HCT116 (cell line): ENCODE measurements at regions not wholly inside any gene's neighbourhood (a gene's known extent, or its start where the extent isn't known, plus 50 kb on each side); places are given as distances from the start of the nearest gene placed in this dataset.
A peak's percentile ranks its signal among the peaks of the same experiment; 100 is the strongest.

Source experiments
- ATAC-seq: fragments of 200-7000 bp; cut with Tn5 transposase; 2 replicates; pipeline ENCODE4 v1.9.1; 2020; ENCODE audit warnings: mild to moderate bottlenecking, moderate library complexity
- BruUV-seq: library from RNA; stranded (reverse); fragments of 400-500 nt; replicated peaks from 2 replicates; lab custom pipeline; 2021; lab: Mats Ljungman, UMichigan
- CTCF ChIA-PET: fragments of 300-600 bp; sonication (Branson Sonifier 250); formaldehyde crosslinking; loops from one replicate; lab custom pipeline; 2021; ENCODE audit warnings: antibody characterized with exemption; lab: Charles Lee
- POLR2A ChIA-PET: fragments of 300-600, 350-600 bp; sonication (Branson Sonifier 250); formaldehyde crosslinking; loops from one replicate; lab custom pipeline; 2021; ENCODE audit warnings: antibody characterized with exemption; lab: Charles Lee
- RAD21 ChIA-PET, 2 experiments: fragments of 300-600 bp; sonication (Branson Sonifier 250); formaldehyde crosslinking; loops; one replicate each; lab custom pipeline; 2023; ENCODE audit warnings: low total read pairs in 2 of 2; ENCODE audit not compliant: uncharacterized antibody in 2 of 2, unreplicated experiment in 2 of 2, low non-redundant PET in 1 of 2; lab: Charles Lee
- DNase-seq: peaks from one replicate; pipeline ENCODE4 v3.0.0-alpha.2; 2010; ENCODE audit warnings: low read depth, low spot score
- H2AFZ ChIP-seq: fragments of 200-600 bp; shearing (Covaris generic), sonication (generic); 2 replicates; pipeline ENCODE4 v1.6.1; 2017; ENCODE audit warnings: low read depth, mixed run types, mixed read lengths, antibody characterized with exemption, low read length; ENCODE audit not compliant: poor library complexity, severe bottlenecking
- H3K27ac ChIP-seq: 2 replicates; pipeline ENCODE4 v1.5.1; 2012; ENCODE audit warnings: low read depth, low read length
- H3K27me3 ChIP-seq: fragments of 200-600 bp; sonication (generic); 2 replicates; pipeline ENCODE4 v1.6.1; 2016; ENCODE audit warnings: mixed run types, low read length, mixed read lengths; ENCODE audit not compliant: insufficient read depth
- H3K36me3 ChIP-seq, 2 experiments: fragments of 200-500 bp in 1 of 2; fragments of 200-600 bp in 1 of 2; sonication (Bioruptor generic) in 1 of 2; sonication (generic) in 1 of 2; 2 replicates each; pipeline versions ENCODE4 v1.5.1 to v1.6.1; 2014 to 2016; ENCODE audit warnings: low read length in 2 of 2, inconsistent platforms in 1 of 2, mixed read lengths in 1 of 2, mixed run types in 1 of 2; ENCODE audit not compliant: insufficient read depth in 2 of 2, control insufficient read depth in 1 of 2
- H3K4me1 ChIP-seq, 2 experiments: fragments of 200-600 bp in 1 of 2; sonication (generic) in 1 of 2; 2 replicates each; pipeline versions ENCODE4 v1.5.1 to v1.6.1; 2012 to 2017; ENCODE audit warnings: low read length in 2 of 2, inconsistent platforms in 1 of 2, mild to moderate bottlenecking in 1 of 2, mixed read lengths in 1 of 2, mixed run types in 1 of 2, moderate library complexity in 1 of 2; ENCODE audit not compliant: insufficient read depth in 2 of 2, control insufficient read depth in 1 of 2
- H3K4me2 ChIP-seq: fragments of 200-600 bp; sonication (generic); 2 replicates; pipeline ENCODE4 v1.6.1; 2017; ENCODE audit warnings: mixed run types, low read length, mixed read lengths
- H3K4me3 ChIP-seq, 2 experiments: fragments of 200-600 bp in 1 of 2; sonication (generic) in 1 of 2; replicated peaks in 1 of 2; 2 replicates each; pipeline ENCODE4 v1.5.1; 2011 to 2016; ENCODE audit warnings: low read length in 2 of 2, control low read depth in 1 of 2, low read depth in 1 of 2, mild to moderate bottlenecking in 1 of 2, mixed read lengths in 1 of 2, mixed run types in 1 of 2
- H3K79me2 ChIP-seq: fragments of 200-600 bp; sonication (generic); 2 replicates; pipeline ENCODE4 v1.6.1; 2017; ENCODE audit warnings: mild to moderate bottlenecking, mixed run types, low read length, moderate library complexity, mixed read lengths; ENCODE audit not compliant: insufficient read depth
- H3K9ac ChIP-seq: fragments of 200-600 bp; sonication (generic); 2 replicates; pipeline ENCODE4 v1.6.1; 2016; ENCODE audit warnings: low read length, mixed read lengths
- H3K9me2 ChIP-seq: fragments of 200-600 bp; sonication (generic), shearing (Covaris generic); 2 replicates; pipeline ENCODE4 v1.6.1; 2017; ENCODE audit warnings: mixed run types, mild to moderate bottlenecking, moderate library complexity; ENCODE audit not compliant: insufficient read depth
- H3K9me3 ChIP-seq, 2 experiments: fragments of 200-500 bp in 1 of 2; fragments of 200-600 bp in 1 of 2; sonication (Bioruptor generic) in 1 of 2; sonication (generic) in 1 of 2; 2 replicates each; pipeline ENCODE4 v1.6.1; 2014 to 2017; ENCODE audit warnings: low read length in 2 of 2, mixed read lengths in 2 of 2, inconsistent platforms in 1 of 2, low read depth in 1 of 2, mild to moderate bottlenecking in 1 of 2, mixed run types in 1 of 2, moderate library complexity in 1 of 2; ENCODE audit not compliant: control insufficient read depth in 1 of 2, insufficient read depth in 1 of 2
- H4K20me1 ChIP-seq: fragments of 200-600 bp; sonication (generic), shearing (Covaris generic); 2 replicates; pipeline ENCODE4 v1.6.1; 2017; ENCODE audit warnings: mixed run types, mild to moderate bottlenecking, moderate library complexity; ENCODE audit not compliant: insufficient read depth
- CBX3 ChIP-seq: IDR thresholded peaks from 2 replicates; pipeline ENCODE4 v1.6.1; 2012; ENCODE audit warnings: low read depth
- CEBPB ChIP-seq: IDR thresholded peaks from 2 replicates; pipeline ENCODE4 v1.6.1; 2012; ENCODE audit warnings: low read depth
- EGR1 ChIP-seq: IDR thresholded peaks from 2 replicates; pipeline ENCODE4 v1.6.1; 2012; ENCODE audit warnings: low read depth
- ELF1 ChIP-seq: IDR thresholded peaks from 2 replicates; pipeline ENCODE4 v1.6.1; 2012; ENCODE audit warnings: low read depth, borderline replicate concordance
- EZH2 ChIP-seq: fragments of 200-600 bp; sonication (generic); IDR thresholded peaks from 2 replicates; pipeline ENCODE4 v1.6.1; 2017; ENCODE audit warnings: antibody characterized with exemption, mixed run types
- EZH2phosphoT487 ChIP-seq: fragments of 200-600 bp; IDR thresholded peaks from 2 replicates; pipeline ENCODE4 v1.6.1; 2018; ENCODE audit warnings: antibody characterized with exemption, borderline replicate concordance
- FOSL1 ChIP-seq: IDR thresholded peaks from 2 replicates; pipeline ENCODE4 v1.6.1; 2012; ENCODE audit warnings: low read depth
- JUND ChIP-seq: IDR thresholded peaks from 2 replicates; pipeline ENCODE4 v1.6.1; 2012
- MAX ChIP-seq: IDR thresholded peaks from 2 replicates; pipeline ENCODE4 v1.6.1; 2012
- POLR2AphosphoS5 ChIP-seq: IDR thresholded peaks from 2 replicates; pipeline ENCODE4 v1.6.1; 2011; ENCODE audit warnings: mild to moderate bottlenecking, low read depth, low read length, moderate library complexity
- RAD21 ChIP-seq: IDR thresholded peaks from 2 replicates; pipeline ENCODE4 v1.6.1; 2012; ENCODE audit warnings: low read depth, mild to moderate bottlenecking
- REST ChIP-seq: IDR thresholded peaks from 2 replicates; pipeline ENCODE4 v1.6.1; 2012; ENCODE audit warnings: low read depth
- SP1 ChIP-seq: IDR thresholded peaks from 2 replicates; pipeline ENCODE4 v1.6.1; 2012; ENCODE audit warnings: low read depth
- SRF ChIP-seq: IDR thresholded peaks from 2 replicates; pipeline ENCODE4 v1.6.1; 2012; ENCODE audit warnings: low read depth
- TCF7L2 ChIP-seq: IDR thresholded peaks from 2 replicates; pipeline ENCODE4 v1.7.0; 2011; ENCODE audit warnings: borderline replicate concordance, inconsistent platforms; ENCODE audit not compliant: insufficient read depth, insufficient read length; ENCODE audit errors: extremely low read depth
- YY1 ChIP-seq: IDR thresholded peaks from 2 replicates; pipeline ENCODE4 v1.6.1; 2011; ENCODE audit warnings: low read length, low read depth, moderate library complexity, mild to moderate bottlenecking; ENCODE audit not compliant: insufficient replicate concordance; ENCODE audit errors: extremely low read depth
- ZFX ChIP-seq: fragments of 450-650 bp; IDR thresholded peaks from 2 replicates; pipeline ENCODE4 v1.6.1; 2017
- ZNF274 ChIP-seq: fragments of 200-500 bp; sonication (Bioruptor generic); IDR thresholded peaks from 2 replicates; pipeline ENCODE4 v1.6.1; 2014; ENCODE audit warnings: mild to moderate bottlenecking, low read depth, low read length, inconsistent platforms
- intact Hi-C: fragments of 100-400 bp; cut with micrococcal nuclease; formaldehyde crosslinking; loops from 2 replicates; pipeline ENCODE4 v1.10.0; 2022

- no peak for DNase-seq
- Histone ChIP-seq H3K9ac (no peak overlapping the region), H3K4me1 (peaks cover 7 to 32% of the 10 kb centered on the region in 2 experiments), H4K20me1 (no peaks in the 10 kb centered on the region), H3K9me2 (no peaks in the 10 kb centered on the region), H3K4me3 (no peak overlapping the region), H3K4me2 (no peak overlapping the region), H3K27ac (no peak overlapping the region), H3K36me3 (no peaks in the 10 kb centered on the region), H2AFZ (peak overlapping the region; percentile 0), H3K27me3 (no peaks in the 10 kb centered on the region), H3K9me3 (no peaks in the 10 kb centered on the region), H3K79me2 (no peaks in the 10 kb centered on the region)
- no peak for ATAC-seq
- CTCF ChIA-PET: interaction anchor here (1.8 kb wide), 1 partner anchor 91 kb away, joined by 4 read pairs; no protein-coding TSS in a partner anchor
- RAD21 ChIA-PET: no interaction called here
- intact Hi-C loops: no loop called here
- TF ChIP-seq SP1: no peak
- TF ChIP-seq FOSL1: no peak
- TF ChIP-seq EZH2phosphoT487: no peak
- no peak for TF ChIP-seq EGR1
- no peak for TF ChIP-seq SRF
- TF ChIP-seq RAD21: no peak
- TF ChIP-seq REST: no peak
- POLR2A ChIA-PET: no interaction called here
- no TSS peak for BruUV-seq
Observed at GRCh38 chr3:109644746-109645145, 307.4 kb upstream of the DPPA4 start.

- Histone ChIP-seq H3K36me3 (no peaks in the 10 kb centered on the region), H3K4me2 (no peak overlapping the region), H3K4me3 (no peak overlapping the region), H3K9me3 (no peaks in the 10 kb centered on the region), H2AFZ (no peak overlapping the region), H3K79me2 (no peaks in the 10 kb centered on the region), H4K20me1 (no peaks in the 10 kb centered on the region)
- BruUV-seq: no TSS peak
- no peak for TF ChIP-seq CBX3
- TF ChIP-seq MAX: no peak
- TF ChIP-seq EZH2phosphoT487: no peak
- no peak for TF ChIP-seq SRF
- TF ChIP-seq YY1: no peak
- TF ChIP-seq POLR2AphosphoS5: no peak
- no peak for TF ChIP-seq EZH2
- TF ChIP-seq FOSL1: no peak
- no peak for TF ChIP-seq RAD21
- TF ChIP-seq ZFX: no peak
- TF ChIP-seq EGR1: no peak
- TF ChIP-seq SP1: no peak
- TF ChIP-seq CEBPB: no peak
- no peak for TF ChIP-seq ZNF274
- no peak for TF ChIP-seq TCF7L2
- no peak for TF ChIP-seq JUND
- no peak for TF ChIP-seq ELF1
- TF ChIP-seq, all 23 proteins: peak for 0
- intact Hi-C loops: no loop called here
- ATAC-seq (no peak), DNase-seq (no peak)
- ChIA-PET POLR2A (no interaction called here), RAD21 (no interaction called here), CTCF (no interaction called here)
- H3K4me1 ChIP-seq: peaks cover 6 to 19% of the 10 kb centered on the region in 2 experiments
- H3K27ac ChIP-seq: no peak overlapping the region
- no peak overlapping the region for H3K9ac ChIP-seq
- H3K9me2 ChIP-seq: no peaks in the 10 kb centered on the region
- no peaks in the 10 kb centered on the region for H3K27me3 ChIP-seq
Observed at GRCh38 chr3:109648027-109648426, 310.7 kb upstream of the DPPA4 start.
